ENCODE measurements at regions not wholly inside any gene's neighbourhood (a gene's known extent, or its start where the extent isn't known, plus 50 kb on each side); places are given as distances from the start of the nearest gene placed in this dataset.
"Not testable (repeated sequence)": the region's sequence is repeated elsewhere in the genome, so short reads cannot be mapped to it uniquely, and the experiment has no call there.

GRCh38 chr13:79187917-79188690 lies 218.0 kb downstream of the RBM26 start:
- no peak for DNase-seq (ENCODE audit: low spot score)

- DNase-seq (ENCODE audit: low spot score), result no peak
Observed at GRCh38 chr13:79185580-79185979, 220.5 kb downstream of the RBM26 start.

- DNase-seq (ENCODE audit: low spot score), result no peak
Observed at GRCh38 chr13:79183231-79183630, 222.8 kb downstream of the RBM26 start.

- not testable (repeated sequence) for DNase-seq (ENCODE audit: low spot score)
Observed at GRCh38 chr13:79173691-79174090, 232.4 kb downstream of the RBM26 start.

GRCh38 chr13:79172924-79173323 lies 233.1 kb downstream of the RBM26 start:
- not testable (repeated sequence) for DNase-seq (ENCODE audit: low spot score)

DNA sequence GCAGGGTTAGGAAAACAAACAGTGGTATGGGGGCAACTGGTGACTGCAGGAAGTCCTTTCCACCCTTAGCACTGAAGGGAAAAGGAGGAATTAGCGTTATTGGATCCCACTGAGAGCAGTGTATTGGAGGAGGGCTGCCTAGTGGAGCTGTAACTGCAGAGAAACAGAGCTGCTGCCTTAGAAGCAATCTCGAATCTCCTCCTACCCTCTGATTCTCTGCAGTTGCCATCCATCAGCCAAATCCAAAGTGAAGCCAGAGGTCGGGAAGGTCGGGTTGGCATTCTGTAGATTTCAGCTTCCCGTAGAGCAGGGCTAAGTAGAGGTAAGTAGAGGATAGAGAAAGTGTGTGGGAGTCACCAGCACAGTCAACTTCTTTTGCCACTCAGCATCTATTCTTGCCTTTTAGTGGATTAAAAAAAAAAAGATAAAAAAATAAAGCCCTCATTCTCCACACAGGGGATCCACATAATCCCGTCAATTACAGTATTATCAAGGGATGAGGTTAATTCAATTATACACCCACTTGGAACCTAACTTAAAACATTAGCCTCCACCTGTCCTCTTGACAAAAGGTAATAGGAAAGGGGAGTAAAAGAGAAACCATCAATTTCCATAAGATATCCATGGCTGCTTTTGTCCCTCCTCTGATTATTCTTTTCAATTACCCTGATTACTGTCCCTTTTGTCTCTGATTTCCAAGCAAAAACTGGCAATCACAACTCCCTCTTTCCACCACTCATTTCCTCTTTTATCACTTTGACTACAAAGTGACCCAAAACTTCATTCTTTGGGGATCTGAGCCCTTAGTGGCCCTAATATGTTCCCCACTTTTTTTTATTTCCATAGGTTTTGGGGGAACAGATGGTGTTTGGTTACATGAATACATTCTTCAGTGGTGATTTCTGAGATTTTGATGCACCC lies 234.7 kb downstream of the RBM26 start:
- DNase-seq (ENCODE audit: low spot score), result peak; percentile 30

GRCh38 chr13:79160818-79161217 lies 245.2 kb downstream of the RBM26 start:
- no peak for DNase-seq (ENCODE audit: low spot score)

- DNase-seq (ENCODE audit: low spot score), result no peak
Observed at GRCh38 chr13:79155883-79156282, 250.2 kb downstream of the RBM26 start.

DNA sequence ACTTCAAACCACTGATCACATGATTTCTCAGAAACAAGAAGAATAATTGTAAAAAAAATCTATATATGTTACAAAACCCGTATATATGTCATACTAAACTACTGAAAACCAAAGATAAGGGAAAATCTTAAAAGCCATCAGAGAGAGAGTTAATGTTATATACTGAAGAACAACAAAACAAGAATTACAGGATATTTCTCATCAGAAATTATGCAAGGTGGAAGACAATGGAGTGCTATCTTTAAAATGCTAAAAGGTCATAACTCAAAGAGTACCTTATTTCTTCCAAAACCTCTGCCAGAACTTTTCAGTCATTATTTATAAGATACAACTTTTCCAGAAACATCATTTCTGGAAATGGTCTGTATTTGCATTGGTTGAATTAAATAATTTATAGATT lies 256.8 kb downstream of the RBM26 start:
- DNase-seq (ENCODE audit: low spot score), result no peak

- DNase-seq (ENCODE audit: low spot score), result peak; percentile 43
Observed at GRCh38 chr13:79141082-79141481, 265.0 kb downstream of the RBM26 start.

- no peak for DNase-seq (ENCODE audit: low spot score)
Observed at GRCh38 chr13:79128158-79128557, 277.9 kb downstream of the RBM26 start.

DNA sequence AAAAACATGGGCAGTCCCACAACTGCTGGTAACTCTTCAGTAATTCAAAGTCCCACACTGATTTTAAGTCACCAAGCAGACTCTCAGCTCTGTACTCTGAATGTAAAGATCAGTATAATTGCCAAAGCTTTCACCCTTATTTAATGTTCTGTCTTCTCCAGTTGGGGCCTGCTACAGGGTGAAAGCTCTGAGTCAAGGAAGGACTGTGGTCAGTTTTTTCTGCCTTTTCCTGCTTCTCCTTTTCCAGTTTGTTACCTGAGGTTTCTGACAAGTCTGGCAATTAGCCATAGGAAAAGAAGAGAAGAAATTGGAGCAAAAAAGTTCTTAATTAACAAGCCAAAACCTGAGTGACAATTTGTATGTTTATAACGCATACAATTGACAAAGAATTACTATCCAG lies 279.3 kb downstream of the RBM26 start:
- no peak for DNase-seq (ENCODE audit: low spot score)

GRCh38 chr13:79124183-79124582 lies 281.9 kb downstream of the RBM26 start:
- no peak for DNase-seq (ENCODE audit: low spot score)

DNA sequence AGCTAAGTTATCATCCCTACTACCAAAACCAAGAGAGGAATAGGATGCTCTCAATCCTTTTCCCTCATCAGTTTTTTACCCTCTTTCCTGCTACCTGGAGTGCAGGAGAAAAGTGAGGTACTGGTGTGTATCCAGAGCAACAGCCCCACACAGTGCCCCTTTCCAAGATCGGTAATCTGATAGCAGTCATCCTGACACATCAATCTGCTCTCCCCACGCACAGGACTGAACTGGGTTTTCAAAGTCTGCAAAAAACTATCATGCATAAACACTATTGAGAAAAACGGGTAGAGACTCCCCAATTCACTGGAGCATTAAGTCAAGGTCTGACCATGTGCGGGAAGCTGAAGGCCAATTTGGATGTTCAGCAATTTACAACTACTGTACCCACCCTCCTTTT lies 284.8 kb downstream of the RBM26 start:
- no peak for DNase-seq (ENCODE audit: low spot score)

GRCh38 chr13:79119578-79120107 lies 286.4 kb downstream of the RBM26 start:
- no peak for DNase-seq (ENCODE audit: low spot score)

- DNase-seq (ENCODE audit: low spot score), result no peak
Observed at GRCh38 chr13:79112016-79112415, 294.0 kb downstream of the RBM26 start.

- DNase-seq (ENCODE audit: low spot score), result no peak
Observed at GRCh38 chr13:79108914-79109643, 297.0 kb downstream of the RBM26 start.

DNA sequence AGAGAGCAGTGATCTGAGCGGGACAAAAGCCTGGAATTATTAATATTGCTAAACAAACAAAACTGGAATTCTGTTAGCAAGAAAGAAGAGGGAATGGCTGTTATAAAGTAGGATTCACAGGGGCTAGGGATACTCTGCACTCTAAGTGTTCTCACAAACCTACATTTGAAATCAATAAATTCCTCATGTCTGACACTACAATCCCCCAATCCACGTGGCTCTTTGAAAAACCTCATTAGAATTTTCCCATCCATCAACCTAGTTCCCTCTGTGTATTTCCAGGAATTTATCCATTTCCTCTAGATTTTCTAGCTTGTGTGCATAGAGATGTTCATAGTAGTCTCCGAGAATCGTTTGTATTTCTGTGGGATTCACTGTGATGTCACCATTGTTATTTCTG lies 307.5 kb downstream of the RBM26 start:
- no peak for DNase-seq (ENCODE audit: low spot score)

DNA sequence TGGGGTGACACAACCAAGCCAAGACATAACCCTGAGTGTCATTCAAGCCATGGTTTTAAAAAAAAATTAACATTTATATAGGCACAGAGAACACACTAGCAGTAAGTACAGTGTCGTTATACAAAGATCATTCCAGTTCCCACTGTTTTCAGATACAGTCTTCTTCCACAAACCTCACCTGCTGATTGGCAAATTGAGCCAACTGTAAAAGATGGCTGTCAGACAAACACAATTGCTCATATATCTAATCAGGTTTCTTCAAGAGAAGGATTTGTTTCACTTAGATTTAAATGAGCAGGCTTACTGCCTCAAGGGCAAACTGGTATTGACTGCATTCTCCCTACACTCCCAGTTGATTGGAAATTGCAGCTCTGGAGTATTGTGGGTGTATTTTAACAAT lies 308.9 kb downstream of the RBM26 start:
- DNase-seq (ENCODE audit: low spot score), result no peak

GRCh38 chr13:79096099-79096498 lies 310.0 kb downstream of the RBM26 start:
- no peak for DNase-seq (ENCODE audit: low spot score)

GRCh38 chr13:79090552-79091124 lies 315.4 kb downstream of the RBM26 start:
- no peak for DNase-seq (ENCODE audit: low spot score)

Data from D341Med (cell line).